ENCODE measurements at regions not wholly inside any gene's neighbourhood (a gene's known extent, or its start where the extent isn't known, plus 50 kb on each side); places are given as distances from the start of the nearest gene placed in this dataset.

GRCh38 chr9:87277346-87277745, 220.3 kb upstream of the DAPK1 start:
- ChIA-PET CTCF (no interaction called here), POLR2A (no interaction called here)
- no peak for TF ChIP-seq MYC (IDR thresholded peaks at IDR 0.05; ENCODE audit: low read depth, low read length)
- TF ChIP-seq EZH2 (IDR thresholded peaks at IDR 0.05; ENCODE audit: borderline replicate concordance, low read depth, low read length, severe bottlenecking) = no peak
- TF ChIP-seq GATA2 (IDR thresholded peaks at IDR 0.05; ENCODE audit: insufficient read depth, insufficient read length, low read depth, low read length) = no peak
- no peak for TF ChIP-seq FOS (IDR thresholded peaks at IDR 0.05; ENCODE audit: borderline replicate concordance, insufficient read depth, low read length)
- no peak for TF ChIP-seq POLR2A (IDR thresholded peaks at IDR 0.05; ENCODE audit: low read depth, low read length)
- no peak overlapping the region for H3K9ac ChIP-seq (replicated peaks; ENCODE audit: extremely low read depth, insufficient read depth, low read length)
- FAIRE-seq = no peak
- H3K4me1 ChIP-seq (ENCODE audit: control insufficient read depth, extremely low read depth, insufficient read depth, low read length) = no peaks in the 10 kb centered on the region
- H3K79me2 ChIP-seq (ENCODE audit: control insufficient read depth, insufficient read depth, low read length) = no peaks in the 10 kb centered on the region
- intact Hi-C loops (cut with micrococcal nuclease) = loop anchor here (10.0 kb wide), 1 partner anchor 333 kb away; the partner anchor contains the start of gene GAS1
- no peak overlapping the region for H3K4me3 ChIP-seq (replicated peaks in 1 of 3; ENCODE audit: insufficient read depth in 1 of 3, low read depth in 1 of 3, low read length in 3 of 3)
- H3K9me3 ChIP-seq (replicated peaks; ENCODE audit: control insufficient read depth, insufficient read depth, low read length) = no peaks in the 10 kb centered on the region
- H3K27me3 ChIP-seq (ENCODE audit: control insufficient read depth in 2 of 2, insufficient read depth in 2 of 2, low read length in 2 of 2) = no peaks in the 10 kb centered on the region
- no peak overlapping the region for H3K4me2 ChIP-seq (ENCODE audit: insufficient read depth, low read length)
- BruUV-seq (replicated peaks) = no TSS peak
- dilution Hi-C loops (cut with MboI; ENCODE audit: extremely low pct_ligation_motif_present, low sequenced_read_pairs) = no loop called here
- H3K36me3 ChIP-seq (ENCODE audit: control insufficient read depth in 2 of 2, extremely low read depth in 1 of 2, insufficient read depth in 2 of 2, low read length in 2 of 2) = no peaks in the 10 kb centered on the region
- H3K9me1 ChIP-seq (replicated peaks; ENCODE audit: control insufficient read depth, extremely low read depth, insufficient read depth, low read length) = no peaks in the 10 kb centered on the region
- no peak overlapping the region for H3K27ac ChIP-seq (ENCODE audit: insufficient read depth, low read depth, low read length)
- H4K20me1 ChIP-seq (replicated peaks; ENCODE audit: control insufficient read depth, extremely low read depth, insufficient read depth, low read length) = no peaks in the 10 kb centered on the region
- H2AFZ ChIP-seq (ENCODE audit: low read depth, low read length) = no peak overlapping the region
- DNase-seq (ENCODE audit: low read depth, low spot score) = no peak

- dilution Hi-C loops (cut with MboI; ENCODE audit: extremely low pct_ligation_motif_present, low sequenced_read_pairs) (no loop called here), intact Hi-C loops (cut with micrococcal nuclease) (loop anchor here (10.0 kb wide), 1 partner anchor 334 kb away; the partner anchor contains the start of gene GAS1)
- no peak overlapping the region for H3K4me3 ChIP-seq (replicated peaks in 1 of 3; ENCODE audit: insufficient read depth in 1 of 3, low read depth in 1 of 3, low read length in 3 of 3)
- H3K9me3 ChIP-seq (replicated peaks; ENCODE audit: control insufficient read depth, insufficient read depth, low read length) = no peaks in the 10 kb centered on the region
- ChIA-PET POLR2A (no interaction called here), CTCF (no interaction called here)
- no peaks in the 10 kb centered on the region for H3K9me1 ChIP-seq (replicated peaks; ENCODE audit: control insufficient read depth, extremely low read depth, insufficient read depth, low read length)
- BruUV-seq (replicated peaks) = no TSS peak
- TF ChIP-seq CTCF (IDR thresholded peaks at IDR 0.05; ENCODE audit: extremely low read depth in 1 of 2, insufficient read depth in 1 of 2, low read depth in 1 of 2, low read length in 2 of 2) (no peak), GATA2 (IDR thresholded peaks at IDR 0.05; ENCODE audit: insufficient read depth, insufficient read length, low read depth, low read length) (no peak), MAX (IDR thresholded peaks at IDR 0.05; ENCODE audit: insufficient read depth, insufficient read length) (no peak), JUN (IDR thresholded peaks at IDR 0.05; ENCODE audit: borderline replicate concordance, insufficient read depth, insufficient read length, low read depth) (no peak), FOS (IDR thresholded peaks at IDR 0.05; ENCODE audit: borderline replicate concordance, insufficient read depth, low read length) (no peak), MYC (IDR thresholded peaks at IDR 0.05; ENCODE audit: low read depth, low read length) (no peak), POLR2AphosphoS5 (IDR thresholded peaks at IDR 0.05; ENCODE audit: insufficient read depth, low read depth, low read length) (no peak), EZH2 (IDR thresholded peaks at IDR 0.05; ENCODE audit: borderline replicate concordance, low read depth, low read length, severe bottlenecking) (no peak), POLR2A (IDR thresholded peaks at IDR 0.05; ENCODE audit: low read depth, low read length) (no peak)
- H3K9ac ChIP-seq (replicated peaks; ENCODE audit: extremely low read depth, insufficient read depth, low read length) = no peak overlapping the region
- no peaks in the 10 kb centered on the region for H3K79me2 ChIP-seq (ENCODE audit: control insufficient read depth, insufficient read depth, low read length)
- no peaks in the 10 kb centered on the region for H4K20me1 ChIP-seq (replicated peaks; ENCODE audit: control insufficient read depth, extremely low read depth, insufficient read depth, low read length)
- H2AFZ ChIP-seq (ENCODE audit: low read depth, low read length) = no peak overlapping the region
- no peak overlapping the region for H3K27ac ChIP-seq (ENCODE audit: insufficient read depth, low read depth, low read length)
- H3K36me3 ChIP-seq (ENCODE audit: control insufficient read depth in 2 of 2, extremely low read depth in 1 of 2, insufficient read depth in 2 of 2, low read length in 2 of 2) = no peaks in the 10 kb centered on the region
- no peaks in the 10 kb centered on the region for H3K4me1 ChIP-seq (ENCODE audit: control insufficient read depth, extremely low read depth, insufficient read depth, low read length)
- no peak for FAIRE-seq
- H3K27me3 ChIP-seq (ENCODE audit: control insufficient read depth in 2 of 2, insufficient read depth in 2 of 2, low read length in 2 of 2) = no peaks in the 10 kb centered on the region
- no peak overlapping the region for H3K4me2 ChIP-seq (ENCODE audit: insufficient read depth, low read length)
- DNase-seq (ENCODE audit: low read depth, low spot score) = no peak
Measured at GRCh38 chr9:87278971-87279733, 218.5 kb upstream of the DAPK1 start.

All from endothelial cell of umbilical vein (primary cell).